Gastrocnemius medialis (tissue), 4 donors: ENCODE measurements at regions not wholly inside any gene's neighbourhood (a gene's known extent, or its start where the extent isn't known, plus 50 kb on each side); places are given as distances from the start of the nearest gene placed in this dataset.

Experiments
- ATAC-seq, 2 donors: fragments of 150-250 bp; one replicate each; pipeline ENCODE4 v1.9.1; 2016
- DNase-seq, 2 donors: peaks; one replicate each; pipeline ENCODE4 v3.0.0-alpha.2; 2019
- H3K27ac ChIP-seq, 4 donors: fragments of 200-600 bp; sonication (generic); 1 replicate in 1 of 4; 2 replicates in 3 of 4; pipeline ENCODE4 v1.5.1; 2016 to 2018; ENCODE audit warnings: mild to moderate bottlenecking in 2 of 4, moderate library complexity in 1 of 4
- H3K27me3 ChIP-seq, 3 donors: fragments of 200-600 bp; sonication (generic) in 2 of 3; 1 replicate in 1 of 3; 2 replicates in 2 of 3; pipeline versions ENCODE4 v1.5.1 to v1.6.0; 2016 to 2019; ENCODE audit warnings: mild to moderate bottlenecking in 1 of 3, moderate library complexity in 1 of 3
- H3K36me3 ChIP-seq, 2 donors: fragments of 200-600 bp; sonication (generic) in 1 of 2; one replicate each; pipeline ENCODE4 v1.5.1; 2017 to 2018
- H3K4me1 ChIP-seq, 2 donors: fragments of 200-600 bp; sonication (generic) in 1 of 2; one replicate each; pipeline ENCODE4 v1.5.1; 2016 to 2017; ENCODE audit warnings: mild to moderate bottlenecking in 2 of 2
- H3K4me3 ChIP-seq, 4 donors: fragments of 200-600 bp; sonication (generic) in 3 of 4; 1 replicate in 1 of 4; 2 replicates in 3 of 4; pipeline ENCODE4 v1.5.1; 2016 to 2019; ENCODE audit warnings: mild to moderate bottlenecking in 2 of 4
- H3K9me3 ChIP-seq, 3 donors: fragments of 200-600 bp; sonication (generic) in 2 of 3; 1 replicate in 1 of 3; 2 replicates in 2 of 3; pipeline ENCODE4 v1.5.1; 2016 to 2019
- CTCF ChIP-seq, 5 experiments: fragments of 450-650 bp in 3 of 5; fragments of 200-600 bp in 2 of 5; sonication (generic) in 2 of 5; IDR thresholded peaks in 4 of 5; conservative IDR thresholded peaks in 1 of 5; 1 replicate in 4 of 5; 2 replicates in 1 of 5; pipeline ENCODE4 v1.5.1; 2016 to 2019; ENCODE audit warnings: antibody characterized with exemption in 5 of 5, mild to moderate bottlenecking in 3 of 5, moderate library complexity in 3 of 5
- POLR2A ChIP-seq, 2 donors: fragments of 450-650 bp; IDR thresholded peaks; one replicate each; pipeline ENCODE4 v1.6.1; 2017; ENCODE audit warnings: antibody characterized with exemption in 2 of 2, mild to moderate bottlenecking in 2 of 2, moderate library complexity in 2 of 2
- in situ Hi-C, 4 donors: fragments of 200-750 bp; cut with MboI; loops; one replicate each; pipeline versions ENCODE4 v1.15.0 to v1.8.0; 2017; ENCODE audit warnings: low sequenced_read_pairs in 4 of 4
- intact Hi-C: fragments of 100-400 bp; cut with DNase I; formaldehyde crosslinking; loops from one replicate; pipeline ENCODE4 v1.15.1; 2023; ENCODE audit warnings: low total_unique reads

GRCh38 chr2:187157046-187157445 lies 291.0 kb downstream of the CALCRL start:
- no peaks in the 10 kb centered on the region for H3K27me3 ChIP-seq
- no peak for TF ChIP-seq POLR2A (IDR thresholded peaks at IDR 0.05)
- TF ChIP-seq CTCF (IDR thresholded peaks at IDR 0.05 in 4 of 5, conservative IDR thresholded peaks at IDR 0.05 in 1 of 5) = no peak
- H3K4me3 ChIP-seq = no peak overlapping the region
- H3K36me3 ChIP-seq = no peaks in the 10 kb centered on the region
- intact Hi-C loops = no loop called here
- H3K4me1 ChIP-seq = no peaks in the 10 kb centered on the region
- in situ Hi-C loops = no loop called here
- DNase-seq = no peak
- no peak overlapping the region for H3K27ac ChIP-seq
- no peaks in the 10 kb centered on the region for H3K9me3 ChIP-seq
- ATAC-seq = no peak

GRCh38 chr2:187155476-187155875 lies 292.6 kb downstream of the CALCRL start:
- no peak overlapping the region for H3K27ac ChIP-seq
- intact Hi-C loops = no loop called here
- no peak for TF ChIP-seq CTCF (IDR thresholded peaks at IDR 0.05 in 4 of 5, conservative IDR thresholded peaks at IDR 0.05 in 1 of 5)
- TF ChIP-seq POLR2A (IDR thresholded peaks at IDR 0.05) = no peak
- no peaks in the 10 kb centered on the region for H3K4me1 ChIP-seq
- H3K4me3 ChIP-seq = no peak overlapping the region
- no peaks in the 10 kb centered on the region for H3K36me3 ChIP-seq
- no peaks in the 10 kb centered on the region for H3K27me3 ChIP-seq
- in situ Hi-C loops = no loop called here
- DNase-seq (no peak), ATAC-seq (no peak)
- H3K9me3 ChIP-seq = no peaks in the 10 kb centered on the region

DNA sequence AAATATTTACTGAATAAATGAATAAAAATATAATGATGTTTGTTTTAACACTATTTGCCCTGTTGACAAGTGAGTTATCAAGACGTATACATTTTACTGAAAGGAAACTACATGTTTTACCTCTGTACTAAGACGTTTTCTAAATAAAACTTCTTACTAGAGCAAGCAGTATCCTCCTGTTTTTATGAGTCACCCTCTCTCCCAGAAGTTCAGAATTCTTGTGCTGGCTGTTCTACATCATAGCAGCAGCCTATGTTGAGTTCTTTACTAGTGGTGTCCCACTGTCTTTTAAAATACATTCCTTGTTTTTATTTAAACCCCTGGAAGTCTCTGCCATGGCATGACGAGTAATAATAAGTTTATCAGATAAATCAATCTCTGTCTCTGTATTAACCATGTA lies 297.4 kb downstream of the CALCRL start:
- ATAC-seq = no peak
- no peak overlapping the region for H3K27ac ChIP-seq
- no peak for DNase-seq
- no peaks in the 10 kb centered on the region for H3K27me3 ChIP-seq
- no peaks in the 10 kb centered on the region for H3K9me3 ChIP-seq
- no peaks in the 10 kb centered on the region for H3K36me3 ChIP-seq
- TF ChIP-seq CTCF (IDR thresholded peaks at IDR 0.05 in 4 of 5, conservative IDR thresholded peaks at IDR 0.05 in 1 of 5) (no peak), POLR2A (IDR thresholded peaks at IDR 0.05) (no peak)
- no peak overlapping the region for H3K4me3 ChIP-seq
- no peaks in the 10 kb centered on the region for H3K4me1 ChIP-seq
- in situ Hi-C loops = no loop called here
- intact Hi-C loops = no loop called here

DNA sequence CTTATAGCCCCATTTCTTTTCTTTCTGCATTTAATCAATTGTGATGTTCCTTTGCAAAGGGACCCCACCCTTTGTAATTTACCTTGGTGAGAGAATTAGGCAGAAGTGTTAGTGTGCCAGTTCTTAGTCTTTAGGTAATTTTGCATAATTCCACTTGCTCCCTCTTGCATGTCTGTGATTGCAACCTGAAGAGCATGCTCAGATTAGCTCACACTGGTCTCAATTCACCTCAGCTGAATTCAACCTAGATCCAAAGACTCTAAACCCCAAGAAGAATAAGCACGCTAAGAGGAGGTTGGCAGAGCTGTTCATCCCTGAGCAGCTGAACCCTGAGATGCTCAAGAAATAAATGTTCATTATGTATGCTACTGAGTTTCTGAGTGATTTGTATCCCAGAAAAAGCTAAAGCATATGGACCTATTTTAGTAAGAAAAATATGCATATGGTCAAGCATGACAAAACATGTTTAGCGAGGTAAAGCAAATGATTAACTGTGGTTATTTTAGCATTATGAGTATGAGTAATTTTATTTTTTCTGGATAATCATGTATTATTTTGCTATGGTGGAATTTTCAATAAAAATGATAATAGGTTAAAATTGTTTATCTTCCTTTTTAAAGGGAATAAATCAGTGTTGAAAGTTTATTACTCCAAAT lies 299.2 kb upstream of the ZSWIM2 start:
- Histone ChIP-seq H3K27ac (no peak overlapping the region), H3K4me1 (no peaks in the 10 kb centered on the region), H3K36me3 (no peaks in the 10 kb centered on the region), H3K4me3 (no peak overlapping the region), H3K9me3 (no peaks in the 10 kb centered on the region), H3K27me3 (no peaks in the 10 kb centered on the region)
- ATAC-seq (no peak), DNase-seq (no peak)
- in situ Hi-C loops = no loop called here
- TF ChIP-seq POLR2A (IDR thresholded peaks at IDR 0.05) = no peak
- TF ChIP-seq CTCF (IDR thresholded peaks at IDR 0.05 in 4 of 5, conservative IDR thresholded peaks at IDR 0.05 in 1 of 5) = no peak
- intact Hi-C loops = no loop called here

DNA sequence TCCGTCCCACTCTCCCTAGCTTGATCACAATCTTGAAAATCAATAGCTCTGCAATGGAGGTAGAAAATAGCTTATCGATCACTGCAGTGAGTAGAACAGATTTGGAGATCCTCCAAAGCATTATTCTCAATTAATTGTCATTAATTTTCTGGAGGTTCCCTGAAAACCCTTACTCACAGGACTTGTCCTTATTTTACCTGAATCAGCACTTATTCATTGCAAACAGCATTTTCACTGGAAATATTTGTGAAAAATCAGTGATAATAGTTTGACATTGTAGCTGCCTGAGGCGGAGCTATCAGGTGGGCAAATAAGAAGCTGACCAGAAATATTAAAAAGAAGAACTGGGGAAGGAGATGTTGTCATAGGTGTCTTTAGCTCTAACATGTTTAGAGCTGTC lies 294.6 kb upstream of the ZSWIM2 start:
- Histone ChIP-seq H3K36me3 (no peaks in the 10 kb centered on the region), H3K9me3 (no peaks in the 10 kb centered on the region), H3K27ac (no peak overlapping the region), H3K4me3 (no peak overlapping the region), H3K27me3 (no peaks in the 10 kb centered on the region), H3K4me1 (no peaks in the 10 kb centered on the region)
- no peak for TF ChIP-seq POLR2A (IDR thresholded peaks at IDR 0.05)
- TF ChIP-seq CTCF (IDR thresholded peaks at IDR 0.05 in 4 of 5, conservative IDR thresholded peaks at IDR 0.05 in 1 of 5) = no peak
- in situ Hi-C loops = no loop called here
- intact Hi-C loops = no loop called here
- ATAC-seq = no peak
- DNase-seq = no peak
